Activated naive CD8-positive, alpha-beta T cell treated with anti-CD3 and anti-CD28 coated beads, Interleukin-2, amount 10 ng/mL, durations not matched to agents 7 days and 5 days (primary cell): ENCODE measurements at regions not wholly inside any gene's neighbourhood (a gene's known extent, or its start where the extent isn't known, plus 50 kb on each side); places are given as distances from the start of the nearest gene placed in this dataset.
"Not testable (repeated sequence)": the region's sequence is repeated elsewhere in the genome, so short reads cannot be mapped to it uniquely, and the experiment has no call there.

Experiments used
- ATAC-seq: fragments of 150-1000 bp; cut with Tn5 transposase; one replicate; pipeline ENCODE4 v1.10.0; 2021; ENCODE audit warnings: low read depth, moderate library complexity
- POLR2A ChIA-PET: fragments of 350-600 bp; sonication (Branson Sonifier 250); formaldehyde crosslinking; loops from one replicate; lab custom pipeline; 2021; ENCODE audit warnings: antibody characterized with exemption; lab: Charles Lee
- DNase-seq: peaks from one replicate; pipeline ENCODE4 v3.0.0; 2021
- H3K27ac Mint-ChIP-seq: one replicate; pipeline ENCODE4 v1.8.0; 2022; ENCODE audit warnings: mild to moderate bottlenecking, mixed read lengths
- H3K27me3 Mint-ChIP-seq: one replicate; pipeline ENCODE4 v1.8.0; 2022; ENCODE audit warnings: mild to moderate bottlenecking, moderate library complexity, mixed read lengths
- H3K36me3 Mint-ChIP-seq: one replicate; pipeline ENCODE4 v1.8.0; 2021; ENCODE audit warnings: mild to moderate bottlenecking, mixed read lengths
- H3K4me1 Mint-ChIP-seq: one replicate; pipeline ENCODE4 v1.8.0; 2021; ENCODE audit warnings: mixed read lengths
- H3K4me3 Mint-ChIP-seq: one replicate; pipeline ENCODE4 v1.8.0; 2022; ENCODE audit warnings: mild to moderate bottlenecking, moderate library complexity, mixed read lengths
- H3K9me3 Mint-ChIP-seq: one replicate; pipeline ENCODE4 v1.8.0; 2021; ENCODE audit warnings: mixed read lengths

- Mint-ChIP-seq H3K27me3 (peaks cover 8% of the 10 kb centered on the region), H3K27ac (no peak overlapping the region), H3K36me3 (no peaks in the 10 kb centered on the region), H3K4me3 (no peak overlapping the region), H3K4me1 (peaks cover 15% of the 10 kb centered on the region), H3K9me3 (no peaks in the 10 kb centered on the region)
- POLR2A ChIA-PET, result no interaction called here
- DNase-seq (no peak), ATAC-seq (peak; percentile 84)
Measured at GRCh38 chr20:12925210-12925755, 83.5 kb upstream of the SPTLC3 start.

- peaks cover 8% of the 10 kb centered on the region for H3K27me3 Mint-ChIP-seq
- DNase-seq, result no peak
- H3K36me3 Mint-ChIP-seq, result no peaks in the 10 kb centered on the region
- no peak overlapping the region for H3K27ac Mint-ChIP-seq
- ATAC-seq, result no peak
- no peak overlapping the region for H3K4me3 Mint-ChIP-seq
- H3K4me1 Mint-ChIP-seq, result peaks cover 15% of the 10 kb centered on the region
- POLR2A ChIA-PET, result no interaction called here
- H3K9me3 Mint-ChIP-seq, result no peaks in the 10 kb centered on the region
Measured at GRCh38 chr20:12925863-12926793, 82.6 kb upstream of the SPTLC3 start.

- POLR2A ChIA-PET, result no interaction called here
- DNase-seq, result no peak
- ATAC-seq, result no peak
- Mint-ChIP-seq H3K27me3 (peaks cover 15% of the 10 kb centered on the region), H3K36me3 (no peaks in the 10 kb centered on the region), H3K4me1 (peaks cover 15% of the 10 kb centered on the region), H3K4me3 (no peak overlapping the region), H3K27ac (no peak overlapping the region), H3K9me3 (no peaks in the 10 kb centered on the region)
Measured at GRCh38 chr20:12927489-12927888, 81.3 kb upstream of the SPTLC3 start.

GRCh38 chr20:12928358-12928754 is 80.4 kb upstream of the SPTLC3 start:
- no peaks in the 10 kb centered on the region for H3K9me3 Mint-ChIP-seq
- peaks cover 14% of the 10 kb centered on the region for H3K27me3 Mint-ChIP-seq
- no peak overlapping the region for H3K4me3 Mint-ChIP-seq
- ATAC-seq (peak; percentile 18), DNase-seq (no peak)
- peaks cover 15% of the 10 kb centered on the region for H3K4me1 Mint-ChIP-seq
- no peaks in the 10 kb centered on the region for H3K36me3 Mint-ChIP-seq
- POLR2A ChIA-PET, result no interaction called here
- no peak overlapping the region for H3K27ac Mint-ChIP-seq

- no peak for DNase-seq
- ATAC-seq, result peak; percentile 39
- no peak overlapping the region for H3K27ac Mint-ChIP-seq
- peak overlapping the region; percentile 1 for H3K4me3 Mint-ChIP-seq
- H3K27me3 Mint-ChIP-seq, result peaks cover 16% of the 10 kb centered on the region
- H3K4me1 Mint-ChIP-seq, result peaks cover 15% of the 10 kb centered on the region
- H3K36me3 Mint-ChIP-seq, result no peaks in the 10 kb centered on the region
- H3K9me3 Mint-ChIP-seq, result no peaks in the 10 kb centered on the region
- POLR2A ChIA-PET, result no interaction called here
Measured at GRCh38 chr20:12928755-12929401, 79.9 kb upstream of the SPTLC3 start.

- no peak for ATAC-seq
- POLR2A ChIA-PET, result no interaction called here
- DNase-seq, result no peak
- Mint-ChIP-seq H3K4me1 (peaks cover 3% of the 10 kb centered on the region), H3K36me3 (no peaks in the 10 kb centered on the region), H3K9me3 (no peaks in the 10 kb centered on the region), H3K27me3 (peaks cover 14% of the 10 kb centered on the region), H3K4me3 (no peak overlapping the region), H3K27ac (no peak overlapping the region)
Measured at GRCh38 chr20:12936020-12936419, 72.8 kb upstream of the SPTLC3 start.

GRCh38 chr20:12936524-12936923 is 72.2 kb upstream of the SPTLC3 start:
- H3K27ac Mint-ChIP-seq, result no peak overlapping the region
- peaks cover 3% of the 10 kb centered on the region for H3K4me1 Mint-ChIP-seq
- POLR2A ChIA-PET, result no interaction called here
- DNase-seq (no peak), ATAC-seq (no peak)
- no peak overlapping the region for H3K4me3 Mint-ChIP-seq
- no peaks in the 10 kb centered on the region for H3K9me3 Mint-ChIP-seq
- peaks cover 14% of the 10 kb centered on the region for H3K27me3 Mint-ChIP-seq
- H3K36me3 Mint-ChIP-seq, result no peaks in the 10 kb centered on the region

- DNase-seq, result no peak
- H3K4me1 Mint-ChIP-seq, result peaks cover 3% of the 10 kb centered on the region
- H3K9me3 Mint-ChIP-seq, result no peaks in the 10 kb centered on the region
- H3K27me3 Mint-ChIP-seq, result peaks cover 9% of the 10 kb centered on the region
- POLR2A ChIA-PET, result no interaction called here
- H3K4me3 Mint-ChIP-seq, result no peak overlapping the region
- no peaks in the 10 kb centered on the region for H3K36me3 Mint-ChIP-seq
- no peak overlapping the region for H3K27ac Mint-ChIP-seq
- no peak for ATAC-seq
Measured at GRCh38 chr20:12941025-12941424, 67.7 kb upstream of the SPTLC3 start.

GRCh38 chr20:12942123-12942522 is 66.6 kb upstream of the SPTLC3 start:
- H3K9me3 Mint-ChIP-seq, result no peaks in the 10 kb centered on the region
- no peak overlapping the region for H3K4me3 Mint-ChIP-seq
- ATAC-seq (no peak), DNase-seq (no peak)
- H3K27me3 Mint-ChIP-seq, result peaks cover 14% of the 10 kb centered on the region
- no peaks in the 10 kb centered on the region for H3K36me3 Mint-ChIP-seq
- H3K27ac Mint-ChIP-seq, result no peak overlapping the region
- POLR2A ChIA-PET, result no interaction called here
- no peaks in the 10 kb centered on the region for H3K4me1 Mint-ChIP-seq

GRCh38 chr20:12946789-12947188 is 62.0 kb upstream of the SPTLC3 start:
- Mint-ChIP-seq H3K27me3 (peaks cover 10% of the 10 kb centered on the region), H3K9me3 (no peaks in the 10 kb centered on the region), H3K27ac (no peak overlapping the region), H3K4me3 (no peak overlapping the region), H3K4me1 (no peaks in the 10 kb centered on the region), H3K36me3 (no peaks in the 10 kb centered on the region)
- no peak for ATAC-seq
- no peak for DNase-seq
- POLR2A ChIA-PET, result no interaction called here

- H3K36me3 Mint-ChIP-seq, result no peaks in the 10 kb centered on the region
- peaks cover 10% of the 10 kb centered on the region for H3K27me3 Mint-ChIP-seq
- H3K27ac Mint-ChIP-seq, result no peak overlapping the region
- DNase-seq (no peak), ATAC-seq (no peak)
- no peak overlapping the region for H3K4me3 Mint-ChIP-seq
- POLR2A ChIA-PET, result no interaction called here
- no peaks in the 10 kb centered on the region for H3K9me3 Mint-ChIP-seq
- no peaks in the 10 kb centered on the region for H3K4me1 Mint-ChIP-seq
Measured at GRCh38 chr20:12947691-12948090, 61.1 kb upstream of the SPTLC3 start.

GRCh38 chr20:12949429-12949980 is 59.3 kb upstream of the SPTLC3 start:
- Mint-ChIP-seq H3K27me3 (peaks cover 5% of the 10 kb centered on the region), H3K4me1 (no peaks in the 10 kb centered on the region), H3K36me3 (no peaks in the 10 kb centered on the region), H3K4me3 (no peak overlapping the region), H3K27ac (no peak overlapping the region), H3K9me3 (no peaks in the 10 kb centered on the region)
- POLR2A ChIA-PET, result no interaction called here
- DNase-seq, result no peak
- ATAC-seq, result no peak

- DNase-seq, ATAC-seq, H3K27me3 Mint-ChIP-seq, H3K4me3 Mint-ChIP-seq, H3K4me1 Mint-ChIP-seq, H3K9me3 Mint-ChIP-seq, H3K27ac Mint-ChIP-seq, POLR2A ChIA-PET, H3K36me3 Mint-ChIP-seq: not testable (repeated sequence)
Measured at GRCh38 chr20:12954254-12954653, 54.5 kb upstream of the SPTLC3 start.
